ENCODE measurements at regions not wholly inside any gene's neighbourhood (a gene's known extent, or its start where the extent isn't known, plus 50 kb on each side); places are given as distances from the start of the nearest gene placed in this dataset.

DNA sequence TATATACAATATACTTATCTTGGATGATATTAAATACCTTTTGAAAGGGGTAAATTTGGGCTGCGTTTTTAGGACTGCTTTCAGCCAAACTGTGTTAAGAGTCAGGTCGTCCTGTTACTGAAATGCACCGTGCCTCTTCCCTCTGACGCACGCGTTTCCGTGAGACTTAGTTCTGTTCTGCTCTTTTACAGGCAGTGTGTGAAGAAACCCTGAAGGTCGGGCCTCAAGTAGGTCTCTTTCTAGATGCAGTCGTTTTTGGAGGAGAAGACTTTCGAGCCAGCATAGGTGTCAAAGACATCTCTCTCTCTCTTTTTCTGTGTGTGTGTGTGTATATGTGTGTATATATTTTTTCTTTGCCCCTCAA is 107.0 kb downstream of the ZIC5 start:
- 82 to 84% methylated on average over 10 of the region's 10 CpGs for WGBS, 2 donors
- Histone ChIP-seq H3K4me3 (ENCODE audit: low read depth in 1 of 2, low read length in 2 of 2) (no peak overlapping the region), H3K4me1 (ENCODE audit: control insufficient read depth in 2 of 2, insufficient read depth in 2 of 2, low read length in 1 of 2) (no peaks in the 10 kb centered on the region), H3K27me3 (ENCODE audit: control insufficient read depth in 1 of 2, insufficient read depth in 2 of 2, low read length in 2 of 2) (no peaks in the 10 kb centered on the region), H3K36me3 (ENCODE audit: control insufficient read depth in 2 of 2, insufficient read depth in 2 of 2, low read length in 1 of 2) (no peaks in the 10 kb centered on the region), H3K9me3 (ENCODE audit: control insufficient read depth in 2 of 2, insufficient read depth in 1 of 2, low read depth in 1 of 2, low read length in 1 of 2) (no peaks in the 10 kb centered on the region), H3K27ac (ENCODE audit: low read depth in 2 of 2, low read length in 1 of 2) (no peak overlapping the region)

DNA sequence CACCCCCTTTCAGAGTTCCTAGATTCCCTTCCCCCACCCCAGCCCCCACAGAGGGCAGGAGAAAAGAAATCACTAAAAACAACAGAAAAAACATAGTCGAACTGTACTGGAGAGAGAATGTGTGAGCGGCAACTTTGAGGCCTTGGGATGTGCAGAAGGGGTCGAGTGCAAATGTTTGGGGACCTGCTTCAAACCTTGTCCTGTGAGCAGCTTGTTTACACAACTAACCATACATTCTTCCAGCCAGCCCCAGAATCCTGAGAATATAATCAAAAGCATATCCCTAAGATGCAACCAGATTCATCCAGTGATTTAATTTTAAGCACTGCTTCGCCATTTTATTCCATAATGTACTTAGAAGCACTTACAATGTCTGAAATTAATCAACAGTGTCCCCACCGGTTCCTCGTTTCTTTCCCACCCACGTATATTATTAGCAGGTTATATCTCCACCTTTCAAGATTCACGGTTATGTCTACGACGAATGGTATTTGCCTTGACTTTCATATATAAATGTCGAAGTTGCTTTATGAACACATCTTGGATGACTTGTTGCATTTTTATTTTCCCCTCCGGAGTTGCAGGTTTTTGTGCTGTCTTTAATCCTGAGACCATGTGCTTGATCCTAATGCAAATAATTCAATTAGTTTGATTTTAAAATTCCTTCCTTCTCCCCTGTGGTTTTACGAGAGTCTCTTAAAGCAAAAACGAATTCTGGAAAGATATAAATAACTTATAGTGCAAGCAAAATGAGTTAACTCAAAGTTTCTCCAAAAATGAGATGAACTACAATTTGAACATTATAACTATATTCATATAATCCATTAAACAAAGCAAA is 107.6 kb downstream of the ZIC5 start:
- WGBS, 2 donors = 84 to 88% methylated on average over 14 of the region's 14 CpGs
- H3K4me1 ChIP-seq (ENCODE audit: control insufficient read depth in 2 of 2, insufficient read depth in 2 of 2, low read length in 1 of 2) = no peaks in the 10 kb centered on the region
- no peak overlapping the region for H3K4me3 ChIP-seq (ENCODE audit: low read depth in 1 of 2, low read length in 2 of 2)
- H3K27me3 ChIP-seq (ENCODE audit: control insufficient read depth in 1 of 2, insufficient read depth in 2 of 2, low read length in 2 of 2) = no peaks in the 10 kb centered on the region
- H3K27ac ChIP-seq (ENCODE audit: low read depth in 2 of 2, low read length in 1 of 2) = no peak overlapping the region
- H3K36me3 ChIP-seq (ENCODE audit: control insufficient read depth in 2 of 2, insufficient read depth in 2 of 2, low read length in 1 of 2) = no peaks in the 10 kb centered on the region
- no peaks in the 10 kb centered on the region for H3K9me3 ChIP-seq (ENCODE audit: control insufficient read depth in 2 of 2, insufficient read depth in 1 of 2, low read depth in 1 of 2, low read length in 1 of 2)

DNA sequence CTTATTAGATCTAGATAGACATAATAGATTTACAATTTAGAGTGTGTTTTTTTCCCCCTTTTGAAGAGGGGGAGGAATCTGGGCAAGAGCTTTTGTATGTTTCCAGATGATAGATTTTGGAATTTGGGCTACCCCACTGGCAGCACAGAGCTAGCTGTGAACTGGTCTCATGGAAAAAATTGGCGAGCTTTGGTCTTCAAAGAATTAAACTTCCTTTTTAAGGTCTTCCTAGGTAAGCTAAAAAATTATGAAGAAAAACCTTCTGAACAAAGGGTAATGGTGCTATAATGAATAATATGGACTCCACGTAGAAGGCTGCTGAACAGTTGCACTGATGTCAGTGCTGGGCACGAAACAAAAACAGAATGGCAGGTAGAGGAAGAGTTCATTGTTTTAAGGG is 109.3 kb downstream of the ZIC5 start:
- no peaks in the 10 kb centered on the region for H3K9me3 ChIP-seq (ENCODE audit: control insufficient read depth in 2 of 2, insufficient read depth in 1 of 2, low read depth in 1 of 2, low read length in 1 of 2)
- no peaks in the 10 kb centered on the region for H3K36me3 ChIP-seq (ENCODE audit: control insufficient read depth in 2 of 2, insufficient read depth in 2 of 2, low read length in 1 of 2)
- WGBS, 2 donors = 91 to 96% methylated on average over 3 of the region's 3 CpGs
- no peak overlapping the region for H3K4me3 ChIP-seq (ENCODE audit: low read depth in 1 of 2, low read length in 2 of 2)
- no peaks in the 10 kb centered on the region for H3K27me3 ChIP-seq (ENCODE audit: control insufficient read depth in 1 of 2, insufficient read depth in 2 of 2, low read length in 2 of 2)
- H3K27ac ChIP-seq (ENCODE audit: low read depth in 2 of 2, low read length in 1 of 2) = no peak overlapping the region
- H3K4me1 ChIP-seq (ENCODE audit: control insufficient read depth in 2 of 2, insufficient read depth in 2 of 2, low read length in 1 of 2) = peaks cover 0 to 2% of the 10 kb centered on the region in 2 donors

GRCh38 chr13:99861771-99862170 is 109.8 kb downstream of the ZIC5 start:
- WGBS, 2 donors = 55 to 67% methylated on average over 2 of the region's 2 CpGs
- H3K27me3 ChIP-seq (ENCODE audit: control insufficient read depth in 1 of 2, insufficient read depth in 2 of 2, low read length in 2 of 2) = no peaks in the 10 kb centered on the region
- H3K4me1 ChIP-seq (ENCODE audit: control insufficient read depth in 2 of 2, insufficient read depth in 2 of 2, low read length in 1 of 2) = peaks cover 0 to 2% of the 10 kb centered on the region in 2 donors
- no peak overlapping the region for H3K4me3 ChIP-seq (ENCODE audit: low read depth in 1 of 2, low read length in 2 of 2)
- H3K9me3 ChIP-seq (ENCODE audit: control insufficient read depth in 2 of 2, insufficient read depth in 1 of 2, low read depth in 1 of 2, low read length in 1 of 2) = no peaks in the 10 kb centered on the region
- no peak overlapping the region for H3K27ac ChIP-seq (ENCODE audit: low read depth in 2 of 2, low read length in 1 of 2)
- no peaks in the 10 kb centered on the region for H3K36me3 ChIP-seq (ENCODE audit: control insufficient read depth in 2 of 2, insufficient read depth in 2 of 2, low read length in 1 of 2)

GRCh38 chr13:99860745-99861144 is 110.8 kb downstream of the ZIC5 start:
- Histone ChIP-seq H3K4me3 (ENCODE audit: low read depth in 1 of 2, low read length in 2 of 2) (no peak overlapping the region), H3K9me3 (ENCODE audit: control insufficient read depth in 2 of 2, insufficient read depth in 1 of 2, low read depth in 1 of 2, low read length in 1 of 2) (no peaks in the 10 kb centered on the region), H3K27me3 (ENCODE audit: control insufficient read depth in 1 of 2, insufficient read depth in 2 of 2, low read length in 2 of 2) (no peaks in the 10 kb centered on the region), H3K4me1 (ENCODE audit: control insufficient read depth in 2 of 2, insufficient read depth in 2 of 2, low read length in 1 of 2) (peaks cover 0 to 2% of the 10 kb centered on the region in 2 donors), H3K27ac (ENCODE audit: low read depth in 2 of 2, low read length in 1 of 2) (no peak overlapping the region), H3K36me3 (ENCODE audit: control insufficient read depth in 2 of 2, insufficient read depth in 2 of 2, low read length in 1 of 2) (no peaks in the 10 kb centered on the region)
- WGBS, 2 donors = 90 to 91% methylated on average over 10 of the region's 10 CpGs

GRCh38 chr13:99859178-99860177 is 112.1 kb downstream of the ZIC5 start:
- Histone ChIP-seq H3K27ac (ENCODE audit: low read depth in 2 of 2, low read length in 1 of 2) (no peak overlapping the region), H3K36me3 (ENCODE audit: control insufficient read depth in 2 of 2, insufficient read depth in 2 of 2, low read length in 1 of 2) (no peaks in the 10 kb centered on the region), H3K4me1 (ENCODE audit: control insufficient read depth in 2 of 2, insufficient read depth in 2 of 2, low read length in 1 of 2) (peaks cover 0 to 2% of the 10 kb centered on the region in 2 donors), H3K4me3 (ENCODE audit: low read depth in 1 of 2, low read length in 2 of 2) (no peak overlapping the region), H3K27me3 (ENCODE audit: control insufficient read depth in 1 of 2, insufficient read depth in 2 of 2, low read length in 2 of 2) (no peaks in the 10 kb centered on the region), H3K9me3 (ENCODE audit: control insufficient read depth in 2 of 2, insufficient read depth in 1 of 2, low read depth in 1 of 2, low read length in 1 of 2) (no peaks in the 10 kb centered on the region)
- WGBS, 2 donors = 85 to 88% methylated on average over 18 of the region's 18 CpGs

DNA sequence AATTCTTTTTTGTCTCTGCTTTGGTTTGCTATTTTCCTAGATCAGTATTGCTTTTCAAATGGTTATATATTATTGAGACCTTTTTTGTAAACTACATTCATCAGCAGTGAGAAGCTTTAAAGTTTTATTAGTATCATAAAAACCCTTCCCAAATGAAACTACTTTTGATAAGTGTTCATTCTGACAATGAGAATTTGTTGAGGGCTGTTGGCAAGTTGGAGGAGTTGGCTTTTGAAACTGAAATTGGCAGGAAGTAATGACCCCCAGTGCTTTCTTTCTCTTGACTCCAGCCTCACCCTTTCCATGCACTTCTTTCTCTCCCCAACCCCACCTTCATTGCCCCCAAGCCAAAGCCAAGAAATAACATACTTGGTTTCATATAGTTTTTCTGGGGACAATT is 113.8 kb downstream of the ZIC5 start:
- no peaks in the 10 kb centered on the region for H3K27me3 ChIP-seq (ENCODE audit: control insufficient read depth in 1 of 2, insufficient read depth in 2 of 2, low read length in 2 of 2)
- H3K9me3 ChIP-seq (ENCODE audit: control insufficient read depth in 2 of 2, insufficient read depth in 1 of 2, low read depth in 1 of 2, low read length in 1 of 2) = no peaks in the 10 kb centered on the region
- no peak overlapping the region for H3K27ac ChIP-seq (ENCODE audit: low read depth in 2 of 2, low read length in 1 of 2)
- H3K36me3 ChIP-seq (ENCODE audit: control insufficient read depth in 2 of 2, insufficient read depth in 2 of 2, low read length in 1 of 2) = no peaks in the 10 kb centered on the region
- H3K4me1 ChIP-seq (ENCODE audit: control insufficient read depth in 2 of 2, insufficient read depth in 2 of 2, low read length in 1 of 2) = peaks cover 0 to 2% of the 10 kb centered on the region in 2 donors
- no peak overlapping the region for H3K4me3 ChIP-seq (ENCODE audit: low read depth in 1 of 2, low read length in 2 of 2)

DNA sequence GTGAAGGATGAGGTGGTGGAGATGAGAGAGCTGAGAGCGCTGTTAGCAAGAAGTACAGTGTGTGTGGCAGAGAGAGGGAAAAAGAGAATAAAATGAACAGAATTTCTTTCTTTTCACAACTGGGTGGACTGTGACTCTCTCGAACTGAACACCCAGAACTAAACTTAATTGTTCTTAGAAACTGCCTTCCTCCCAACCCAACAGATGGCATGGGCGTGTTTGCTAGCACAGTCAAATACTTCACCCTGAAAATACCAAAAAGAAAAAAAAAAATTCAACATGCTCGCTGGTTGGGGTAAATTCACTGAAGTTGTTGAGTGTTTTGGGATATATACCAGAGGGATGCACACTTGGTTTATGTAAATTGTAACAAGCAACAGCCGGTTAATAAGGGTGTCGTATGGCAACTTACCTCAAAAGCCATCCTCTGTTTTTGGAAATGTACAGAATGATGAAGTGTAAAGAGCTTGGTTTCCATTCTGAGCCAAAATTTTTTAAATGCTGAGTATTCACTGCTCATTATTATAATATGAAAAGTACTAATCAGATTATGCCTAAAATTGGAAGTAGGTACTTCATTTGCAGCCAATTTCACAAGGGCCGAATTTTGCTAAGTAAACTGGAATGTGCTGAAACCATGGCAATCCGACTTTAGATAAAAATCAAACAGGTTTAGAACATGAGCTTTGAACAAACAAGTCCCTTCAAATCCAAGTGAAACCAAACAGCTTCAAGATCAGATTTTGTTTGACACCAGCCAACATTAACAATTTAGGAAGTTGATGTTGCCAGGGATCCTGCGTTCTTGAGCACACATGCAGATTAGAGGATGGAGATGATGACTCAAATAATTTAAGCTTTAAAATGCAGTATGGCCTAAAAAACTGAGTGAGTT is 115.8 kb downstream of the ZIC5 start:
- Histone ChIP-seq H3K36me3 (ENCODE audit: control insufficient read depth in 2 of 2, insufficient read depth in 2 of 2, low read length in 1 of 2) (no peaks in the 10 kb centered on the region), H3K4me3 (ENCODE audit: low read depth in 1 of 2, low read length in 2 of 2) (no peak overlapping the region), H3K27ac (ENCODE audit: low read depth in 2 of 2, low read length in 1 of 2) (no peak overlapping the region), H3K27me3 (ENCODE audit: control insufficient read depth in 1 of 2, insufficient read depth in 2 of 2, low read length in 2 of 2) (no peaks in the 10 kb centered on the region), H3K4me1 (ENCODE audit: control insufficient read depth in 2 of 2, insufficient read depth in 2 of 2, low read length in 1 of 2) (peaks cover 0 to 2% of the 10 kb centered on the region in 2 donors), H3K9me3 (ENCODE audit: control insufficient read depth in 2 of 2, insufficient read depth in 1 of 2, low read depth in 1 of 2, low read length in 1 of 2) (no peaks in the 10 kb centered on the region)
- 53 to 65% methylated on average over 9 of the region's 9 CpGs for WGBS, 2 donors

GRCh38 chr13:99854366-99854765 is 117.2 kb downstream of the ZIC5 start:
- Histone ChIP-seq H3K9me3 (ENCODE audit: control insufficient read depth in 2 of 2, insufficient read depth in 1 of 2, low read depth in 1 of 2, low read length in 1 of 2) (no peaks in the 10 kb centered on the region), H3K4me3 (ENCODE audit: low read depth in 1 of 2, low read length in 2 of 2) (no peak overlapping the region), H3K27me3 (ENCODE audit: control insufficient read depth in 1 of 2, insufficient read depth in 2 of 2, low read length in 2 of 2) (no peaks in the 10 kb centered on the region), H3K27ac (ENCODE audit: low read depth in 2 of 2, low read length in 1 of 2) (no peak overlapping the region), H3K36me3 (ENCODE audit: control insufficient read depth in 2 of 2, insufficient read depth in 2 of 2, low read length in 1 of 2) (no peaks in the 10 kb centered on the region), H3K4me1 (ENCODE audit: control insufficient read depth in 2 of 2, insufficient read depth in 2 of 2, low read length in 1 of 2) (peaks cover 0 to 2% of the 10 kb centered on the region in 2 donors)
- 90 to 92% methylated on average over 13 of the region's 13 CpGs for WGBS, 2 donors
